Fibroblast of lung (primary cell): ENCODE measurements at regions not wholly inside any gene's neighbourhood (a gene's known extent, or its start where the extent isn't known, plus 50 kb on each side); places are given as distances from the start of the nearest gene placed in this dataset.
A peak's percentile ranks its signal among the peaks of the same experiment; 100 is the strongest.

ENCODE experiments used
- DNase-seq, 2 donors: peaks; one replicate each; pipeline versions ENCODE4 v3.0.0 to v3.0.0-alpha.2; 2010; ENCODE audit warnings: low read depth in 2 of 2
- H2AFZ ChIP-seq: 2 replicates; pipeline ENCODE4 v1.5.1; 2012; ENCODE audit warnings: low read length, control low read depth, inconsistent platforms
- H3K27ac ChIP-seq: 2 replicates; pipeline ENCODE4 v1.5.1; 2011; ENCODE audit warnings: low read length, control low read depth; ENCODE audit not compliant: insufficient read depth
- H3K27me3 ChIP-seq: 2 replicates; pipeline ENCODE4 v1.5.1; 2011; ENCODE audit warnings: mild to moderate bottlenecking, low read length; ENCODE audit not compliant: control insufficient read depth, insufficient read depth
- H3K36me3 ChIP-seq: 2 replicates; pipeline ENCODE4 v1.5.1; 2011; ENCODE audit warnings: low read length; ENCODE audit not compliant: control insufficient read depth, insufficient read depth
- H3K4me1 ChIP-seq: 2 replicates; pipeline ENCODE4 v1.5.1; 2011; ENCODE audit warnings: low read length; ENCODE audit not compliant: control insufficient read depth, insufficient read depth; ENCODE audit errors: extremely low read depth
- H3K4me2 ChIP-seq: 2 replicates; pipeline ENCODE4 v1.5.1; 2011; ENCODE audit warnings: low read length, control low read depth; ENCODE audit not compliant: insufficient read depth; ENCODE audit errors: extremely low read depth
- H3K4me3 ChIP-seq, 4 experiments: fragments of 200-600 bp in 1 of 4; sonication (generic) in 1 of 4; replicated peaks in 1 of 4; 2 replicates each; pipeline ENCODE4 v1.5.1; 2011 to 2016; ENCODE audit warnings: low read length in 4 of 4, low read depth in 3 of 4, mild to moderate bottlenecking in 3 of 4, control low read depth in 2 of 4, inconsistent platforms in 1 of 4, mixed read lengths in 1 of 4; ENCODE audit not compliant: insufficient read depth in 1 of 4; ENCODE audit errors: control extremely low read depth in 1 of 4
- H3K79me2 ChIP-seq: 2 replicates; pipeline ENCODE4 v1.5.1; 2012; ENCODE audit warnings: mild to moderate bottlenecking, low read length, inconsistent platforms; ENCODE audit not compliant: control insufficient read depth, insufficient read depth
- H3K9ac ChIP-seq: 2 replicates; pipeline ENCODE4 v1.5.1; 2011; ENCODE audit warnings: mild to moderate bottlenecking, low read length, control low read depth; ENCODE audit not compliant: insufficient read depth
- H3K9me3 ChIP-seq: 2 replicates; pipeline ENCODE4 v1.5.1; 2012; ENCODE audit warnings: low read depth, low read length; ENCODE audit not compliant: control insufficient read depth, insufficient read depth
- H4K20me1 ChIP-seq: 2 replicates; pipeline ENCODE4 v1.5.1; 2011; ENCODE audit warnings: low read length; ENCODE audit not compliant: control insufficient read depth, insufficient read depth; ENCODE audit errors: extremely low read depth
- EZH2 ChIP-seq: IDR thresholded peaks from 2 replicates; pipeline ENCODE4 v1.5.1; 2012; ENCODE audit warnings: low read length, control low read depth, mild to moderate bottlenecking; ENCODE audit errors: missing control alignments
- TF ChIP-seq, protein P1 (sequence below), 2 donors: IDR thresholded peaks in 1 of 2; conservative IDR thresholded peaks in 1 of 2; 1 replicate in 1 of 2; 2 replicates in 1 of 2; pipeline ENCODE4 v1.5.1; 2011 to 2012; ENCODE audit warnings: low read length in 2 of 2, control low read depth in 1 of 2, inconsistent platforms in 1 of 2, low read depth in 1 of 2, mild to moderate bottlenecking in 1 of 2

DNA sequence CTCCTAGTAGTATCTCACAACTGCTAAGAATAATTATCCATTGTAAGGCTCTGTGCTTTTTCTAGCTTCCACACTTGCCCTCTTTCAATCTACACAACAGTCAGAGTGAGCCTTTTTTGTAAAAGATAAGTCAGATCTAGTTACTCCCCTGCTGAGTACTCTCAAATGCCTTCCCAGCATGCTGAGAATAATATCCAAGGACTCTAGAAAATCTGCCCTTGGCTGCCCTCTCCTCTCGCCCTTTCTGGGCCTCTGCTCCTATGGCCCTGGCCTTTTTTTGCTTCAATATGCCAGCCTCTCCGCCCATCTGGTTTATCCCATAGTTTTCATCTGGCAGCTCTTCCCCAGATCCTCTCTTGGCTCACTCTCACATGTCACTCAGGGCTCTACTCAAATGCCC lies 455.9 kb upstream of the UBE2E3 start:
- no peak overlapping the region for H3K4me3 ChIP-seq
- no peak overlapping the region for H3K4me2 ChIP-seq

DNA sequence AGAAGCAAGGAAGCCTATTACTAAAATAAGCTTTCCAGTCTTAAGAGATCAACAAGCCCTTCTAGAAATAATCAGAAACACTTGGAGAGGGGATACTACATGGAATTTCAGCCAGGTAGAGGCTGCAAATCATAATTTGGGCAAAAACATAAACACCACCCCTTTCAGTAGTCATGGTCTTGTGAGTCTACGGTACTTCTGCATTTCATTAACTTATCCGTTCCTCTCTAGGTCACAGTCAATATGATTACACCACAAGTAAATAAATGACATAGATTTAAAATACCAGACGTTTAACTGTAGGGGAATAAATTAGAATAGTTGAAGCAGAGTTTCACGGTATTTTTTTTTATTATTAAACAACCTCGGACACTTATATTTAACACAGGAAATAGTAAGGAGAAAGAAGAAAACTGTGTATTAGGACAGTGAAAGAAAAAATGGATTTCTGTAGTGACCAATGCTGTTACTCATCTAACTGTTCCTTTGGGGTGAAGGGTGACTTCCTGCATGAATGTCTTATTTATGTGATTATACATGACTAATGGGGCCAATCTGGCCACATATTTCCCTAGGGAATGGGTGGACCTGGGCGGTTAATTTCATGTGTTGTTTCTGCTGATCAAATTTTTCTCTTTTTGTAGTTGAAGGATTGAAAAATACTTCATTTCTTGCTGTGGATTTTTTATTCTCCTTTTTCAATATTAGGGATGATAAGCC lies 456.6 kb upstream of the UBE2E3 start:
- Histone ChIP-seq H3K36me3 (no peaks in the 10 kb centered on the region), H3K4me1 (peaks cover 17% of the 10 kb centered on the region), H3K79me2 (no peaks in the 10 kb centered on the region), H3K27me3 (no peaks in the 10 kb centered on the region), H3K4me2 (peak overlapping the region; percentile 25), H2AFZ (peak overlapping the region; percentile 49), H3K4me3 (no peak overlapping the region), H4K20me1 (no peaks in the 10 kb centered on the region), H3K27ac (peak overlapping the region; percentile 81), H3K9ac (no peak overlapping the region), H3K9me3 (no peaks in the 10 kb centered on the region)
- peak; percentile 91 to 93 for DNase-seq
- TF ChIP-seq, protein P1, sequence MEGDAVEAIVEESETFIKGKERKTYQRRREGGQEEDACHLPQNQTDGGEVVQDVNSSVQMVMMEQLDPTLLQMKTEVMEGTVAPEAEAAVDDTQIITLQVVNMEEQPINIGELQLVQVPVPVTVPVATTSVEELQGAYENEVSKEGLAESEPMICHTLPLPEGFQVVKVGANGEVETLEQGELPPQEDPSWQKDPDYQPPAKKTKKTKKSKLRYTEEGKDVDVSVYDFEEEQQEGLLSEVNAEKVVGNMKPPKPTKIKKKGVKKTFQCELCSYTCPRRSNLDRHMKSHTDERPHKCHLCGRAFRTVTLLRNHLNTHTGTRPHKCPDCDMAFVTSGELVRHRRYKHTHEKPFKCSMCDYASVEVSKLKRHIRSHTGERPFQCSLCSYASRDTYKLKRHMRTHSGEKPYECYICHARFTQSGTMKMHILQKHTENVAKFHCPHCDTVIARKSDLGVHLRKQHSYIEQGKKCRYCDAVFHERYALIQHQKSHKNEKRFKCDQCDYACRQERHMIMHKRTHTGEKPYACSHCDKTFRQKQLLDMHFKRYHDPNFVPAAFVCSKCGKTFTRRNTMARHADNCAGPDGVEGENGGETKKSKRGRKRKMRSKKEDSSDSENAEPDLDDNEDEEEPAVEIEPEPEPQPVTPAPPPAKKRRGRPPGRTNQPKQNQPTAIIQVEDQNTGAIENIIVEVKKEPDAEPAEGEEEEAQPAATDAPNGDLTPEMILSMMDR (conservative IDR thresholded peaks at IDR 0.05 in 1 of 2, IDR thresholded peaks at IDR 0.05 in 1 of 2; ENCODE audit: low read depth in 1 of 2, low read length in 2 of 2): no peak
- TF ChIP-seq EZH2: no peak

More for the DNA sequence above, 455.9 kb upstream of the UBE2E3 start:
- H3K36me3 ChIP-seq: no peaks in the 10 kb centered on the region
- H4K20me1 ChIP-seq: no peaks in the 10 kb centered on the region
- H2AFZ ChIP-seq: no peak overlapping the region
- H3K9ac ChIP-seq: no peak overlapping the region
- H3K27me3 ChIP-seq: no peaks in the 10 kb centered on the region
- H3K27ac ChIP-seq: peak overlapping the region; percentile 73
- DNase-seq: peak; percentile 8 to 27
- H3K9me3 ChIP-seq: no peaks in the 10 kb centered on the region
- TF ChIP-seq EZH2: no peak
- TF ChIP-seq, protein P1 (conservative IDR thresholded peaks at IDR 0.05 in 1 of 2, IDR thresholded peaks at IDR 0.05 in 1 of 2; ENCODE audit: low read depth in 1 of 2, low read length in 2 of 2): no peak
- peaks cover 17% of the 10 kb centered on the region for H3K4me1 ChIP-seq
- H3K79me2 ChIP-seq: no peaks in the 10 kb centered on the region

DNA sequence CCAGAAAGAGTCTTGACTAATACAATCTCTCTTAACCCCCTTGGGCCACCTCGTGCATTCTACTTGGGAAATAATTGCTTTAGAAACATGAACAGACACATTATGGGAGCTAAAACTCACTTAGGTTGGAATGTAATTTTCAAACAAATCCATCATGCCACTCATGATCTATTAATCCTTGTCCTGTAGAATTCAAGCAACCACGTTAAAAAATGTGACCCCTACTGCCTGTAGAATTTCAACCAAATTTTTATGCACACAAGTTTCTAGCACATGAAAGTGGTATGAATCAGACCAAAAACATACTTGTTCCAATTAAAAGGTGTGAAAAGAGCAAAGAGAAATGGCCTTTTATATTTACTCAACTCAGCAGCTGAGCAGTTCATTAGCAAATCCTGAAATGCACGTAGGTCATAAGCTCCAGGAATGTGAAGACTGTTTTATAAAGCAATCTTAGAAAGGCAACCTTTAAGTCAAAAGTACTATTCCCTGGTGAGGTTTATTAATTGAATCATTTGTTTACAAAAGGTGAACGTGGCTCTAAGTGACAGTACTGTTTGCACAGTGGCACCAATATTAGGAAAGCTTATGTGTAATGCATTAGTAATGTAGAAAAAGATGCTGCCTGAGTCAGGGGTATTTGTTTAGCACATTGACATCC lies 459.4 kb upstream of the UBE2E3 start:
- H3K4me2 ChIP-seq: no peak overlapping the region
- H3K4me3 ChIP-seq: no peak overlapping the region
- H3K27me3 ChIP-seq: no peaks in the 10 kb centered on the region
- no peaks in the 10 kb centered on the region for H3K79me2 ChIP-seq
- no peak for TF ChIP-seq EZH2
- TF ChIP-seq, protein P1 (conservative IDR thresholded peaks at IDR 0.05 in 1 of 2, IDR thresholded peaks at IDR 0.05 in 1 of 2; ENCODE audit: low read depth in 1 of 2, low read length in 2 of 2): no peak
- no peaks in the 10 kb centered on the region for H4K20me1 ChIP-seq
- DNase-seq: peak; percentile 49 to 54
- H3K9me3 ChIP-seq: no peaks in the 10 kb centered on the region
- no peaks in the 10 kb centered on the region for H3K36me3 ChIP-seq
- H2AFZ ChIP-seq: no peak overlapping the region
- H3K4me1 ChIP-seq: peaks cover 17% of the 10 kb centered on the region
- H3K27ac ChIP-seq: no peak overlapping the region
- H3K9ac ChIP-seq: no peak overlapping the region
